Fibroblast of lung (primary cell): ENCODE measurements at regions not wholly inside any gene's neighbourhood (a gene's known extent, or its start where the extent isn't known, plus 50 kb on each side); places are given as distances from the start of the nearest gene placed in this dataset.
A peak's percentile ranks its signal among the peaks of the same experiment; 100 is the strongest.

Source experiments
- DNase-seq, 2 donors: peaks; one replicate each; pipeline versions ENCODE4 v3.0.0 to v3.0.0-alpha.2; 2010; ENCODE audit warnings: low read depth in 2 of 2
- H2AFZ ChIP-seq: 2 replicates; pipeline ENCODE4 v1.5.1; 2012; ENCODE audit warnings: low read length, control low read depth, inconsistent platforms
- H3K27ac ChIP-seq: 2 replicates; pipeline ENCODE4 v1.5.1; 2011; ENCODE audit warnings: low read length, control low read depth; ENCODE audit not compliant: insufficient read depth
- H3K27me3 ChIP-seq: 2 replicates; pipeline ENCODE4 v1.5.1; 2011; ENCODE audit warnings: mild to moderate bottlenecking, low read length; ENCODE audit not compliant: control insufficient read depth, insufficient read depth
- H3K36me3 ChIP-seq: 2 replicates; pipeline ENCODE4 v1.5.1; 2011; ENCODE audit warnings: low read length; ENCODE audit not compliant: control insufficient read depth, insufficient read depth
- H3K4me1 ChIP-seq: 2 replicates; pipeline ENCODE4 v1.5.1; 2011; ENCODE audit warnings: low read length; ENCODE audit not compliant: control insufficient read depth, insufficient read depth; ENCODE audit errors: extremely low read depth
- H3K4me2 ChIP-seq: 2 replicates; pipeline ENCODE4 v1.5.1; 2011; ENCODE audit warnings: low read length, control low read depth; ENCODE audit not compliant: insufficient read depth; ENCODE audit errors: extremely low read depth
- H3K4me3 ChIP-seq, 4 experiments: fragments of 200-600 bp in 1 of 4; sonication (generic) in 1 of 4; replicated peaks in 1 of 4; 2 replicates each; pipeline ENCODE4 v1.5.1; 2011 to 2016; ENCODE audit warnings: low read length in 4 of 4, low read depth in 3 of 4, mild to moderate bottlenecking in 3 of 4, control low read depth in 2 of 4, inconsistent platforms in 1 of 4, mixed read lengths in 1 of 4; ENCODE audit not compliant: insufficient read depth in 1 of 4; ENCODE audit errors: control extremely low read depth in 1 of 4
- H3K79me2 ChIP-seq: 2 replicates; pipeline ENCODE4 v1.5.1; 2012; ENCODE audit warnings: mild to moderate bottlenecking, low read length, inconsistent platforms; ENCODE audit not compliant: control insufficient read depth, insufficient read depth
- H3K9ac ChIP-seq: 2 replicates; pipeline ENCODE4 v1.5.1; 2011; ENCODE audit warnings: mild to moderate bottlenecking, low read length, control low read depth; ENCODE audit not compliant: insufficient read depth
- H3K9me3 ChIP-seq: 2 replicates; pipeline ENCODE4 v1.5.1; 2012; ENCODE audit warnings: low read depth, low read length; ENCODE audit not compliant: control insufficient read depth, insufficient read depth
- H4K20me1 ChIP-seq: 2 replicates; pipeline ENCODE4 v1.5.1; 2011; ENCODE audit warnings: low read length; ENCODE audit not compliant: control insufficient read depth, insufficient read depth; ENCODE audit errors: extremely low read depth
- CTCF ChIP-seq, 2 donors: IDR thresholded peaks in 1 of 2; conservative IDR thresholded peaks in 1 of 2; 1 replicate in 1 of 2; 2 replicates in 1 of 2; pipeline ENCODE4 v1.5.1; 2011 to 2012; ENCODE audit warnings: low read length in 2 of 2, control low read depth in 1 of 2, inconsistent platforms in 1 of 2, low read depth in 1 of 2, mild to moderate bottlenecking in 1 of 2
- EZH2 ChIP-seq: IDR thresholded peaks from 2 replicates; pipeline ENCODE4 v1.5.1; 2012; ENCODE audit warnings: low read length, control low read depth, mild to moderate bottlenecking; ENCODE audit errors: missing control alignments

GRCh38 chr21:28641731-28642130 lies 350.9 kb downstream of the LTN1 start:
- no peak overlapping the region for H3K4me2 ChIP-seq
- no peaks in the 10 kb centered on the region for H3K36me3 ChIP-seq
- no peaks in the 10 kb centered on the region for H4K20me1 ChIP-seq
- TF ChIP-seq CTCF (conservative IDR thresholded peaks at IDR 0.05 in 1 of 2, IDR thresholded peaks at IDR 0.05 in 1 of 2; ENCODE audit: low read depth in 1 of 2, low read length in 2 of 2): no peak
- no peak for TF ChIP-seq EZH2
- H3K27me3 ChIP-seq: no peaks in the 10 kb centered on the region
- H3K4me3 ChIP-seq: no peak overlapping the region
- no peaks in the 10 kb centered on the region for H3K4me1 ChIP-seq
- no peak overlapping the region for H3K27ac ChIP-seq
- H3K9me3 ChIP-seq: no peaks in the 10 kb centered on the region
- H3K9ac ChIP-seq: no peak overlapping the region
- no peaks in the 10 kb centered on the region for H3K79me2 ChIP-seq
- no peak for DNase-seq
- H2AFZ ChIP-seq: no peak overlapping the region

GRCh38 chr21:28640326-28640725 lies 352.4 kb downstream of the LTN1 start:
- Histone ChIP-seq H3K79me2 (no peaks in the 10 kb centered on the region), H3K9me3 (no peaks in the 10 kb centered on the region), H3K27me3 (no peaks in the 10 kb centered on the region), H3K9ac (no peak overlapping the region), H3K4me2 (no peak overlapping the region), H3K27ac (no peak overlapping the region), H3K4me3 (no peak overlapping the region), H2AFZ (no peak overlapping the region), H3K36me3 (no peaks in the 10 kb centered on the region), H3K4me1 (peaks cover 5% of the 10 kb centered on the region), H4K20me1 (no peaks in the 10 kb centered on the region)
- no peak for DNase-seq
- TF ChIP-seq CTCF (conservative IDR thresholded peaks at IDR 0.05 in 1 of 2, IDR thresholded peaks at IDR 0.05 in 1 of 2; ENCODE audit: low read depth in 1 of 2, low read length in 2 of 2) (no peak), EZH2 (no peak)

GRCh38 chr21:28639737-28640136 lies 352.9 kb downstream of the LTN1 start:
- DNase-seq: peak; percentile 28 to 52
- Histone ChIP-seq H3K27ac (no peak overlapping the region), H2AFZ (no peak overlapping the region), H3K4me1 (peaks cover 5% of the 10 kb centered on the region), H3K27me3 (no peaks in the 10 kb centered on the region), H3K9ac (no peak overlapping the region), H4K20me1 (no peaks in the 10 kb centered on the region), H3K9me3 (no peaks in the 10 kb centered on the region), H3K4me3 (no peak overlapping the region), H3K79me2 (no peaks in the 10 kb centered on the region), H3K36me3 (no peaks in the 10 kb centered on the region), H3K4me2 (no peak overlapping the region)
- no peak for TF ChIP-seq CTCF (conservative IDR thresholded peaks at IDR 0.05 in 1 of 2, IDR thresholded peaks at IDR 0.05 in 1 of 2; ENCODE audit: low read depth in 1 of 2, low read length in 2 of 2)
- TF ChIP-seq EZH2: no peak
